ENCODE measurements at regions not wholly inside any gene's neighbourhood (a gene's known extent, or its start where the extent isn't known, plus 50 kb on each side); places are given as distances from the start of the nearest gene placed in this dataset.

- peaks cover 0 to 12% (median 0%) of the 10 kb centered on the region in 12 donors for H3K4me1 ChIP-seq
- intact Hi-C loops (cut with DNase I), result no loop called here
- no peaks in the 10 kb centered on the region for H3K36me3 ChIP-seq
- ATAC-seq (no peak), DNase-seq (no peak)
- TF ChIP-seq CTCF (IDR thresholded peaks at IDR 0.05) (no peak), POLR2A (IDR thresholded peaks at IDR 0.05) (no peak)
- no peak overlapping the region for H3K27ac ChIP-seq
- H3K4me3 ChIP-seq, result no peak overlapping the region
- 57 to 74% (median 68%) methylated on average over 3 of the region's 3 CpGs for WGBS, 4 donors
- no peaks in the 10 kb centered on the region for H3K27me3 ChIP-seq
- H3K9me3 ChIP-seq, result no peaks in the 10 kb centered on the region
Observed at GRCh38 chr7:17054206-17054605, 172.4 kb upstream of the AGR3 start.

GRCh38 chr7:17054836-17055235, 173.1 kb upstream of the AGR3 start:
- no peak overlapping the region for H3K27ac ChIP-seq
- TF ChIP-seq CTCF (IDR thresholded peaks at IDR 0.05) (no peak), POLR2A (IDR thresholded peaks at IDR 0.05) (no peak)
- H3K27me3 ChIP-seq, result no peaks in the 10 kb centered on the region
- intact Hi-C loops (cut with DNase I), result no loop called here
- peaks cover 0 to 16% (median 0%) of the 10 kb centered on the region in 12 donors for H3K4me1 ChIP-seq
- H3K36me3 ChIP-seq, result no peaks in the 10 kb centered on the region
- ATAC-seq, result no peak
- no peaks in the 10 kb centered on the region for H3K9me3 ChIP-seq
- DNase-seq, result no peak
- 54 to 77% (median 63%) methylated on average over 2 of the region's 2 CpGs for WGBS, 4 donors
- no peak overlapping the region for H3K4me3 ChIP-seq

- ATAC-seq, result no peak
- intact Hi-C loops (cut with DNase I), result no loop called here
- TF ChIP-seq POLR2A (IDR thresholded peaks at IDR 0.05) (no peak), CTCF (IDR thresholded peaks at IDR 0.05) (no peak)
- no peaks in the 10 kb centered on the region for H3K27me3 ChIP-seq
- no peak for DNase-seq
- no peak overlapping the region for H3K27ac ChIP-seq
- peaks cover 0 to 16% (median 0%) of the 10 kb centered on the region in 12 donors for H3K4me1 ChIP-seq
- no peak overlapping the region for H3K4me3 ChIP-seq
- 94 to 97% (median 96%) methylated on average over 2 of the region's 2 CpGs for WGBS, 4 donors
- H3K9me3 ChIP-seq, result no peaks in the 10 kb centered on the region
- no peaks in the 10 kb centered on the region for H3K36me3 ChIP-seq
Observed at GRCh38 chr7:17055596-17055995, 173.8 kb upstream of the AGR3 start.

- WGBS, 4 donors, result 47 to 87% (median 75%) methylated on average over 7 of the region's 7 CpGs
- DNase-seq (no peak), ATAC-seq (no peak)
- Histone ChIP-seq H3K27me3 (no peaks in the 10 kb centered on the region), H3K4me3 (no peak overlapping the region), H3K36me3 (no peaks in the 10 kb centered on the region), H3K9me3 (no peaks in the 10 kb centered on the region), H3K4me1 (peaks cover 0 to 16% (median 0%) of the 10 kb centered on the region in 12 donors), H3K27ac (no peak overlapping the region)
- TF ChIP-seq POLR2A (IDR thresholded peaks at IDR 0.05) (no peak), CTCF (IDR thresholded peaks at IDR 0.05) (no peak)
- intact Hi-C loops (cut with DNase I), result no loop called here
Observed at GRCh38 chr7:17056491-17057142, 174.8 kb upstream of the AGR3 start.
